ENCODE measurements at regions not wholly inside any gene's neighbourhood (a gene's known extent, or its start where the extent isn't known, plus 50 kb on each side); places are given as distances from the start of the nearest gene placed in this dataset.

DNA sequence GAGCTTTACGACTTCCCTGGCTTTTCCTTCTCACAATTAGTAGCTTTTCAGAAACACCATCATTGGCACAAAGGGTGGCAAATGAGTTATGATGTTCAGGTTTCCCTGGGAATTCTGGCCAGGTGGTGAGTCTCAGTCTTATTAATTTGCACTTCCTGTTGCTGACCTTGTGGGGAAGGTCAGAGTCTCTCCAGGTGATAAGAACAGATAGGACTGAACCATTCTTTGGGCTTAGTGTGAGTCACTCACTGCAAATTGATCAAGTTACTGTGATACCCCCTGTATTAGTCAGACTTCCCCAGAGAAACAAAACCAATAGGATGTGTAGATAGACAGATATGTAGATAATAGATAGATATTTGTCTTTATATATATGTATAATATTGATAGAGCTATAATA is 53.8 kb upstream of the RANBP3L start:
- no peak for DNase-seq (ENCODE audit: extremely low read depth in 1 of 11, low read depth in 9 of 11, low spot score in 4 of 11)

DNA sequence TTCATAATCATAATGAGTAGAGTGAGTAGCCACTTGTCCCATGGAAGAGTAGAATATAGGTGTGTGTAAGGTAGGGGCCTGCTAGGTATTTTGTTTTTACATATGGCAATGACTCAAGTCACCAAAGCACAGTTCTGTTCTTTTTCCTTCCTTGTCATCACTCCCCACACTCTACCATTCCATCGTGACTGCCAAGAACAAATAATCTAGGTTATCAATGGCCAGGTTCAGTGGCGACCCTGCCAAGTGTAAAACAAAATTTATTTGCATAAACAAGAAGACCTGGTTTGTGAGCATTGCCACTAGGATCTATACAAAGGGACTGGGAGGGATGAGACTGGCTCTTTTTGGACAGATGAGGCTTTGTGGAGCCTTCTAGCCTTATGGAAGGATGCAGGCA is 55.2 kb upstream of the RANBP3L start:
- DNase-seq (ENCODE audit: extremely low read depth in 1 of 11, low read depth in 9 of 11, low spot score in 4 of 11), result no peak

DNA sequence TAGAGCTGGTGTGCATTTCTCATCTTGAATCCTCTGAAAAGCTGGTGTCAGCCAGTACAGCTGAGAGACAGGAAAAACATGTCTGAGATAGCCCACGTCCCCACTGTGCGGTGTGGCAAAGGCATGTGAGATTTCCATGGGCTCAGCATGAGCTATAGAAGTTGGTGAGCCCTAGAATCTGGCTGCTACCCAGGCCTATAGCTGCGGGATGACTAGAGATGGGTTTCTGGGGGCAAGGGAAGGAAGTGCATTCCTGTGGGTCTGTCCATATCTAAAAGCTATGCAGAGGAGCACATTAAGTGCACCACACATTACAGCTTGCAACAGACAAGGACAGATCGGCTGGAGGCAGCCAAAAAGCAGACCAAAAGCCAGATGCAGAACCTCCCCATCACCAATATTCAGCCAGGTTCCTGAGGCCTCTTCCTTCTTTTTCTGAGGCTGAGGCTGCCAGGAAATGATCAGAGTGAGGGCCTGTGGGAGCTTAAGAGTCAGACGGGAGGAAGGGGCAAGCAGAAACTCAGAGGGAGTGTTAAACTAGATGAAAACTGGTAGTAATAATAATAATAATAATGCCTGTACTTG is 55.8 kb upstream of the RANBP3L start:
- no peak for DNase-seq (ENCODE audit: extremely low read depth in 1 of 11, low read depth in 9 of 11, low spot score in 4 of 11)

DNA sequence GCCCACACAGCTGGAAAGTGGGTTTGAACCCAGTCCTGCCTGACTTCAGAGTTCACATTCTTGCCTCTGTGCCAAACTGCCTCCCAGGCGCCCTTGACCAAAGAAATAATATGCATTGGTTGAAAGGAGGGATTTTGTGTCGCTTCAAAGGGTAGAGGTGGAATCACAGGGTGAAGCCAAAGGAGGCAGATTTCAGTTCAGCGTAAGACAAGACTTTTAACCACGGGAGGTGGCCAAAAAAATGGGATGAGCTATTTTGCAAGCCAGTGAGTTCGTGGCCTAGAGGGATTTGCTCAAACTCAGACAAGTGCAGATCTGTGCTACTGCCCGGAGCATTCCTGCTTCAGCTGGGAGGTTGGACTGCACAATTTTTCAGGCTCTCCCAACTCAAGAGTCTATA is 57.6 kb upstream of the RANBP3L start:
- no peak for DNase-seq (ENCODE audit: extremely low read depth in 1 of 11, low read depth in 9 of 11, low spot score in 4 of 11)

DNA sequence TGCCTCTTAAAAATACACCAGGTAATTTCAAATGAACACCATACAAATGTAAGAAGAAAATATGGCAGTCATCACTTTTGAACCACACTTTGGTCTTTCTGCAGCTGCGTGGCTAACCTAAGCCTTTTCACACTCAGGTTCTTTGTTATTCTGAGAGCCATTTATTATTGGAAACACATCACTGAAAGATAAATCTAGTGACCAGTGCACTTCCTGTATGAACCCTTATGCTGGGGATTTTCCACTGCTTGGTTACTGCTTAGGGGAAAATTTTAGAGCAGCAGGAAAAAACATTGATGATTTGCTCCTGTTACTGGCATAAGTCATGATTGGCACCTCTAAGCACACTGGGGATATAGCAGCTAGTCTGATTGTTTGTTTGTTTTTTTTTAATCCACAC is 58.6 kb upstream of the RANBP3L start:
- DNase-seq (ENCODE audit: extremely low read depth in 1 of 11, low read depth in 9 of 11, low spot score in 4 of 11), result no peak

DNA sequence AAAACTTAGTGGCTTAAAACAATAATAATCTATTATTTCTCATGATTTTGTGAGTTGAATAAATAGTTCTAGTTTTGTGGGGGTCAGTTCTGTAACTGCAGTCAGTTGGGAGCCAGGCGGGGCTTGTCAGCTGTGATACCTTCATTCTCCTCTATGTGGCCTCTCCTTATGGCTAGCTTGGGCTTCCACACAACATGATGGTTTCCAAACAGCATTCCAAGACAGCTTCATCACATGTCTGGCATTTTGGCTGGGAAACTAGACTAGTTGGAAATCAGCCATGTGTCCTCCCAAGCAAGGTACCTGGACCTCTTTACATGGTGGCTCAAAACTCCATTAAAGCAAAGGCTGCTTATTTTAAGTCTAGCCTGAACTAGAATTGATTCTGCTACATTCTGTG is 61.4 kb upstream of the RANBP3L start:
- DNase-seq (ENCODE audit: extremely low read depth in 1 of 11, low read depth in 9 of 11, low spot score in 4 of 11), result no peak

DNA sequence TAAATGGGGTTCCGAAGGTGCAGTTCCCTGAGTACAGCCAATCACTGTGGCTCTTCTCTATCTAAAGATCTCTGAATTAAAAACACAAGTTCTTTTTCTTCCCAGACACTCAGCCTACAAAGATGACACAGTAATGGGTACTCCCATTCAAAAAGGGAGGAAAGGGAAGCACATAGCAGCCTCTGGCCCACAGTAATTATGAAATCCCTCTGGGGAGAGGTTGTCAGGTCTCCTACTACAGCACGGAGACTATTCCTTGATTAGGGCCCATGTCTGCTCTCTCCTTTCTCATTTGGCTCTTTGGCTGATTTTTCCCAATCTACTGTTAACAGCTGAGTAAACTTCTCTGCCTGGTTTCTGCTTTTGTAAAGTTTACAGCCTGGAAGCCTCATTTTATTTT is 62.0 kb upstream of the RANBP3L start:
- DNase-seq (ENCODE audit: extremely low read depth in 1 of 11, low read depth in 9 of 11, low spot score in 4 of 11), result no peak

DNA sequence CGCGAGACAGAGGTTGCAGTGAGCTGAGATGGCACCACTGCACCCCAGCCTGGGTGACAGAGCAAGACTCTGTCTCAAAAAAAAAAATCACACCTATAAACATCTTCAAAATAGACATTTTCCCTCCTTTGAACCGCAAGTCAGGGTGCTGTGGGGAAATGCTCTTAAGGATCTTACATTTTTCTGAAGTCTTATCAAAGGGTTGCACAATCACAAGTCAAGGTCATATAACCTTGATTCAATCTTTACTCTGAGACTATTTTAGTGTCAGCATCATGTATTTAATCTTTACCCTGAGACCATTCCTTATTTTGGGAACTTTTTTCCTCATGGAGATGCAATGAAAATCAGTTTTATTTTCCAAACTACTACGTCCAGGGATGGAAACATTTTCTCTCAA is 62.8 kb upstream of the RANBP3L start:
- no peak for DNase-seq (ENCODE audit: extremely low read depth in 1 of 11, low read depth in 9 of 11, low spot score in 4 of 11)

DNA sequence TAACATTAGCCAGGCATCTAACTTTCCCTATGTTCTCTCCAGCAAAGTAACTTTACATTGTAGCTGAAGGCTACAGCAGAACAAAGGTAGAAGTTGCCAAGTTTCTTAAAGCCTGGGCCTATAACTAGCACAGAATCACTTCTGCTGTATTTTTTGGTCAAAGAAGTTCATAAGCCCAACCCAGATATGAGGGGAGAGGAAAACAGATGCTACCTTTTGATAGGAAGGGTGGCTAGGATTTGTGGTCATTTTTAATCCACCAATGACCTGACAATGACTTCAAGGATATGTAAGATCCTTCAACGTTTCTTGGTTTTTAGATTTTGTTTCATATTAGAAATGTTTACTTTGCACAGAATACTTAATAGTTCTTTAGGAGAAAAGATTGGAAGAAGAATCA is 64.2 kb upstream of the RANBP3L start:
- no peak for DNase-seq (ENCODE audit: extremely low read depth in 1 of 11, low read depth in 9 of 11, low spot score in 4 of 11)

DNA sequence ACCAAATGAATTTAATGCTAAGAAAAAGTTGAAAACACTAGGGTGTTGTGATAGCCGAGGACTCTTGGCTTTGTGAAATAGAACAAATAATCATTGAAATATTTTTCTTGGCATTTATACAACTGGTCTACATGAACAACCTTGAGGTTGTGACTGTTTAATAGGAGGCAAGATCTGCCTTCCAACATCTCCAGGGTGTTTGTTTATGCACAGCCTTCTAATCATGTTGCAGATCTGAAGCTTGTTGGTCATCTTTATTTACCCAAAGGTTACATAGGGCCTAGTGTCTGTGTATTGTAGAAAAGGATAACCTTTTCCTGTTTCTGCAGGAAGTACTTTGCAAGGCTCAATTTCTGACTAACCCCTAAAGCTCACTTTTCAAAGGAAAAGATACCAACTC is 65.2 kb upstream of the RANBP3L start:
- no peak for DNase-seq (ENCODE audit: extremely low read depth in 1 of 11, low read depth in 9 of 11, low spot score in 4 of 11)

DNA sequence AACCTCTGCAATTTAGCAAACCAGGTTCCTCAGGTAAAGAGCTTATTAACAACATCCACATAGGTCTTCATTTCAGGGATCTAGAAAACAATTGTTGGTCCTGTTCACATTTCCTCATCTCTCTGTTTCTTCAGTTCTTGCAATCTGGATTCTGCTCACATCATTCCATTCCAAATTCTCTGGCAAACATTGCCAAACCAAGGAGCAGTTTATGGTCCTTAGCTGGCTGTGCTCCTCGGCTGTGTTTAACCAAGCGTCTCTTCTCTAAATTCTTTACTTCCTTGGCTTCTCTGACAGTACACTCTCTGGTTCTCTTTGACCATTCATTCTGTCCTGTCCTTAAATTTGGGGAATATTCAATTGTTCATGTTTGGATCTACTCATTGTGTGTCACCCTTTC is 65.8 kb upstream of the RANBP3L start:
- peak in 1 of 11 donors; percentile 7 for DNase-seq (ENCODE audit: extremely low read depth in 1 of 11, low read depth in 9 of 11, low spot score in 4 of 11)

DNA sequence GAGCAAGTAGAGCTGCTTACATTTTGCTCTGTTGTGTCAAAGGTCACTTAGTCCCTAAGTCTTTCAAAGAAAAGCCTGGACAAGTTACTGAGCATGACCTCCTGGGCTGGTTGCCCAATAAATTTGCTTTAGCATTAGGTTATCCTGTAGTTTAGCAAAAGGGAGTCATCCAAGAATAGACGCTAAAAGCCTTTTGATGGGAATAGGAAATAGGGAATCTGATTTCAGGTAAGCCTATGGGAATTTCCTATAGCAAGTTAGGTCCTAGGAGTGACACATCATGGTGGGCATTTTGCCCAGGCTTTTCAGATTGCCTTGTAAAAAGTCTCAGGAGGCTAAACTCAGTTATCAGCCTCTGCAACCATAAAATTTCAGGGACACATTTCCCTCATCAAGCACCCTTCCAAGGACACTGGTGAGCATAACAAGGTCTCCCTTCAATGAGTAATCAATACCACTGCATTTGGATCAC is 67.6 kb upstream of the RANBP3L start:
- no peak for DNase-seq (ENCODE audit: extremely low read depth in 1 of 11, low read depth in 9 of 11, low spot score in 4 of 11)

DNA sequence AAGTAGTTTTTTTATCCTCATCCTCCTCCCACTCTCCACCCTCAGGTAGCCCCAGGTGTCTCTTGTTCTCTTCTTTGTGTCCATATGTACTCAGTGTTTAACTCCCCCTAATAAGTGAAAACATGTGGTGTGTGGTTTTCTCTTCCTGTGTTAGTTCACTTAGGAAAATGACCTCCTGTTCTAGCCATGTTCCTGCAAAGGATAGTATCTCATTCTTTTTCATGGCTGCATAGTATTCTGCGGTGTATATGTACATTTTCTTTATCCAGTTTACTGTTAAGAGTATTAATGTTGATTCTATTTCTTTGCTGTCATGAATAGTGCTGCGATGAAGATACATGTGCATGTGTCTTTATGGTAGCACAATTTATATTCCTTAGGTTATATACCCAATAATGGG is 68.4 kb upstream of the RANBP3L start:
- no peak for DNase-seq (ENCODE audit: extremely low read depth in 1 of 11, low read depth in 9 of 11, low spot score in 4 of 11)

DNA sequence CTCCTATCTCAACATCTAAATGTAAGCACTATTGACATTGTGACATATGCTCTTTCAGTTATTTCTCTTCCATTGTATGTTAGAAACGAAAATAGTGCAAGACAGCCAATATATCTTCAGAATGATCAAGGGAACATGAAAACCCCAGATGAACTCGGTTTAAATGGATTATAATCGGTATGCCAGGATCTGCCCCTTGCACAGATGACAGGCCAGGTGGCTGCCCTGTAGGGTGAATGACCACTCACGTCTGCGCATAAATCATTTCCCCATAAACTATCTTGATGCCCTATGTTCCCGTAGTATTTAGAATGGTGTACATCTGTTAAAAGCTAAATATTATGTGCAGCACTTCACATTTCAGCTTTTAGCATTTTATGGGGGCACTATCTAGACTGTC is 69.7 kb upstream of the RANBP3L start:
- no peak for DNase-seq (ENCODE audit: extremely low read depth in 1 of 11, low read depth in 9 of 11, low spot score in 4 of 11)

DNA sequence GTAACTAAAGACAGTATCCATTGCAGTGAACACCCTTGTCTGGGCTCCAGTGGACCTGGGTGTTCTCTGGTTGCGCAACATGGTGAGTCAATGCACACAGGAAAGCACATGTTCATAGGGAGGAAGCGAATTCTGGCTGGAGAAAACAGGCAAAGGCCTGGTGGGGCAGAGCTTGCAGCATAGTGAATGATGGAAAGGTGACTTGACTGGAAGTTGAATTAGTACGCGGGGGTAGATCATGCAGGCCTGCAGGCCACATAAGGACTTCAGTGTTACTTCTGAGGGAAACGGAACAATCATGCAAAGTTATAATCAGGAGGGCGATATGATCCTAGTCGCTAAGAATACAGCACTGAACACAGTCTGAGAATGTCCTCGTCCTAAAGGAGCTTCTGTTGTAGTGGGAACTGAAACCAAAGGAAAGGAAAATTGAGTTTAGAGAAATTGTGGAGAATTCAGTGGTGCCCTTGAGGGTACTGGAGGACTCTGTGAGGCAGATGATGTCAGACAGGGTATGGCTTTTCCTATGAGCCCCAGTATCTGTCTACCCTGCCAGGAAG is 71.9 kb upstream of the RANBP3L start:
- no peak for DNase-seq (ENCODE audit: extremely low read depth in 1 of 11, low read depth in 9 of 11, low spot score in 4 of 11)

DNA sequence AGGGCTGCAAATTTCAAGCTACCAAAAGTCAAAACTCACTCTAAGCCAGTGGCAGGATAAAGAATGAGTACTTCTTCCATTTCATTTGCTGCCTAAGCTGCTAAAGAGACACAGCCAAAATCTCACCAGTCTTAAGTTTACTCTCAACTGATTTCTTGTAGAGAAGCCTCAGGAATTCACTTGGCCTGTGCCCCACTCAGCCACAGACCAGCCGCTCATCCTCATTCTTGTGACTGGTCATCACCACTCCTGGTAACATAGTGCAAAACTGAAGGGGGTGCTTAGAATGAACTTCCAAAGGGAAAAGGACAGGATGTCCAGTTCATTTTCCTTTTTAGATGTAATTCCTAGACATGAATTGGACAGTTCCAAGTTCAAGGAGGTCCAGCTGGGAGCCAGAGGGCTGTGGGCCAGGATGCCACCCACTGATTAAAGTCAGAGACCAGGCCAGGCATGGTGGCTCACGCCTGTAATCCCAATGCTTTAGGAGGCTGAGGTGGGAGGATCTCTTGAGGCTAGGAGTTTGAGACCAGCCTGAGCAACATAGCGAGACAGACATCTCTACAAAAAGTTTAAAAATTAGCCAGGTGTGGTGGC is 72.7 kb upstream of the RANBP3L start:
- no peak for DNase-seq (ENCODE audit: extremely low read depth in 1 of 11, low read depth in 9 of 11, low spot score in 4 of 11)

DNA sequence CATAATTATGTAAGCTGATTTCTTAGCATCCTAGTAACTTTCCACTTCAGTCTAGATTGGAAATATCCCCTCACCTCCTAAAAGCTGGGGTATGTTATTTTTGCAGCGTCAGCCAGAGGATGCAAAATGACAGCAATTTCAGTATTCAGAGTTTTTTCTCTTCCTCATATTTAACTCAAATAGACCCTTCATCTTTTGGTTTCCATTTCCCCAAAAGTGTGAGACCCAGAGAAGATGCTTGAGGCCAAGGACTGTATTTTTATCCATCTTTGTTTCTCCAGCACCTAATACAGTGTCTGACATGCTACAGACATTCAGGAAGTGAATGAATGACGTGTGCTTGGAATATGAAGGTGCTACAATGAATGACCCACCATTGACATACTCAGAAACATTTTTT is 75.5 kb upstream of the RANBP3L start:
- DNase-seq (ENCODE audit: extremely low read depth in 1 of 11, low read depth in 9 of 11, low spot score in 4 of 11), result no peak

DNA sequence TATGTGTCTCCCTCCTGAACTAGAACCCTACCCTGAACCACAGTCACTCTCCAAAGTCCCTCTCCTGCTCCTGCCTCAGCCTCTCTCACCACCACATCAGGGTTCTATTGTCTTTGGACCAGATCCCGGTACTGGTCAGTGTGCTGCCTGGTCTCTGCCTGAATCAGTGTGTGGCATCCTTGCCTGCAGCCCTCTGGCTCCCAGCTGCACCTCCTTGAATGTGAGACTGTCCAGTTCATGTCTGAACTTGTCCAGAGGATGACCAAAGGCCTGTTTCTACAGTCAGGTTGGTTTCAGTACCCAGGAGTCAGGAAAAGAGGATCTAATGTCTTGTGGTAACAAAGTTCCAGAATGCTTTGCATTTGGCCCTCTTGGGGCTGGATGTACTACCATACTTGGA is 76.8 kb upstream of the RANBP3L start:
- DNase-seq (ENCODE audit: extremely low read depth in 1 of 11, low read depth in 9 of 11, low spot score in 4 of 11), result no peak

DNA sequence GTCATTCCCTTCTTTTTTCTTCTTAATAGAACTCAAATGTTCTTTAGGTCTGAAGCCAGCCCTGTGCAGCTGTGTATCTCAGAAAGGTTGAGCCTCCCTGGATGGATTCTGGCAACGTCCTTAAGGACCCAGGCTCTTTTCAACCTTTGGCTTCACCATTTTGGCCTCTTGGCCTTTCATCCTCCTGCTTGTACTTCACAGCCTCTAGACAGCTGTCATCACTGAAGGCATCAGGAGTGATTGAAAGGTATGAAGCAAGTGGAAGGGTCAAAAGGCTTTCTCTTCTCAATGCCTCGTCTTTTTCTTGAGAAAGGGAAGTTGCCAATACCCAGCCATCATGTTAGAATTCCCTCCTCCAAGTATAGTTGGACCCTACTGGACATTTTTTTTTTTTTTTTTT is 81.2 kb upstream of the RANBP3L start:
- DNase-seq (ENCODE audit: extremely low read depth in 1 of 11, low read depth in 9 of 11, low spot score in 4 of 11), result no peak

DNA sequence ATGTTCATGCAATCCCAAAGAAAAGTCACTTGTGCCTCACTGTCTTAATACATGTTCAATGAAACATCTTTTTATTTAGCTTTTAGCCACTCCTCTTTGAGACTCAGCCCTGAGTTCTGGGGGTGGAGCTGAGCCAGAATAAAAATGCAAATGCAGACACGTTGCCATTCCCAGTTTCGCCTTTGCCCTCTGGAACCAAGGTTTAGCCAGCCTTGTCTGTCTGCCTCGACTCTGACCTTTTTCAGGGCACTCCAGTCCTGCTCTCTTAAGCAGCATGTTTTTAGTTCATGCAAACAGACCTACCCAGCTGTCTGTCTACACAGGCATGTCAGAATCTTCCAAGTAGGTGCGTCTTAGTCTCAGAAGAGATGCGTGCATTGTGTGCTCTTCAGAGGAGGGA is 82.2 kb upstream of the RANBP3L start:
- no peak for DNase-seq (ENCODE audit: extremely low read depth in 1 of 11, low read depth in 9 of 11, low spot score in 4 of 11)

DNA sequence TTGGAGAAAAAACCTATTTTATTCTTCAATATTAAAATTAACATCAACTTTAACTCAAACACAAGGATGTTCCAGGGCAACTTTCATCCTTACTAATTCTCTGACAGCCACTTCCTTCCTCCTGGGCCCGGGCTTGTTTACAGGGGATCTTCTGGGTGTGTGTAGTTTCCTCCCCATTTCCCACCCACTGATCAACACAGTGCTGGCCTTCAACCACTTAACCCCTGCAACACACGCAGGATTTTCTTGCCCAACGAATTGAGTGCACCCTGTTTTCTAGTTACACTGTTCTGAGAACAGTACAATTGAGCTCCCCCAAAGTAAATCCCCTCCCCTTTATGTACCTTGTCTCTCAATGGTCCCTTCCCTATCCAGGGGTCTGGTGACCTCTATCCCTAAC is 83.1 kb upstream of the RANBP3L start:
- DNase-seq (ENCODE audit: extremely low read depth in 1 of 11, low read depth in 9 of 11, low spot score in 4 of 11), result no peak
